Ishikawa (cell line): ENCODE measurements at regions not wholly inside any gene's neighbourhood (a gene's known extent, or its start where the extent isn't known, plus 50 kb on each side); places are given as distances from the start of the nearest gene placed in this dataset.

Experiments used
- CEBPB ChIP-seq: IDR thresholded peaks from 2 replicates; pipeline ENCODE4 v1.6.1; 2012
- TAF1 ChIP-seq: IDR thresholded peaks from 2 replicates; pipeline ENCODE4 v1.6.1; 2012; ENCODE audit warnings: low read depth, mild to moderate bottlenecking
- TCF12 ChIP-seq: IDR thresholded peaks from 2 replicates; pipeline ENCODE4 v1.6.1; 2012; ENCODE audit warnings: low read depth
- TEAD4 ChIP-seq: IDR thresholded peaks from 2 replicates; pipeline ENCODE4 v1.6.1; 2012

- TF ChIP-seq TCF12 = no peak
- no peak for TF ChIP-seq CEBPB
- no peak for TF ChIP-seq TAF1
- TF ChIP-seq TEAD4 = no peak
These were observed 740.4 kb downstream of the DSC3 start for GRCh38 chr18:30302181-30302580.
